NCI-H82 (cell line): ENCODE measurements at regions not wholly inside any gene's neighbourhood (a gene's known extent, or its start where the extent isn't known, plus 50 kb on each side); places are given as distances from the start of the nearest gene placed in this dataset.

ENCODE experiments used
- DNase-seq: peaks from one replicate; lab custom pipeline; 2025; lab: John Stamatoyannopoulos, UW

DNA sequence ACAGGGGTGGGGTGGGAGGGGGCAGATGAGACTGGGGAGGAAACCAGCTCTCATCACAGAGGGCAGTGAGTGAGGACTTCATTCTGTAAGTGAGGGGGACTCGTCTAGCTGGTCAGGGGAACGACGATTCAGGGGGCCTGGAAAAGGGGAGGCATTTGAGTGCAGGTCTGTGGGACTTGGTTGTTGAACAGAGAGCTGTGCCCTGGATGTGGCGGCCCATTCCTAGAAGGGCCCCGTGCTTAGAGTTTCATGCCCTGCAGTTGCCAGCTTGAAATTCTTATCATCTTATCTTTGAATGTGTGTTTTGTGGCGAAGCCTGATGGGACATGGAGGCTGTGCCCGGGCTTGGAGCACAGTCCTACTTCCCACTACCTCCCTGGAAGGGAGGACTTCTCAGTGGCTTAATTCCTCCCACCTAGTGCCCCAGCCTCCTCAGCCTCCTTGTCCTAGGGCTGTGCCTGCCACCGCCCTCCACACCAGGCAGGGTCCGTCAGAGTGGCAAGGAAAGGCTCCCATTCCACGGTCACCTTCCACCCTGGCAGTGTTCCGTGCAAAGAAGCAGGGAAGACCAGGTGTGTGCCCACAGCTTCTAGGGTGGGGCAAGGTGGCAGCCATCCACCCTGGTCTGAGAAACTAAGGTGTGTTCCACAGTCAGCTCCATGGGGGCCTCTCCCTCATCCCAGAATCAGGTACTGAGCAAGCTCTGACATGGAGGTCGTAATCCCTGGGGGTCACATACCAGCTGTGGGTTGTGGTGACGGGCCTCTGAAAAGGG lies 59.7 kb upstream of the LMO1 start:
- no peak for DNase-seq

- no peak for DNase-seq
These were observed 58.2 kb upstream of the LMO1 start for GRCh38 chr11:8321876-8322275.

DNA sequence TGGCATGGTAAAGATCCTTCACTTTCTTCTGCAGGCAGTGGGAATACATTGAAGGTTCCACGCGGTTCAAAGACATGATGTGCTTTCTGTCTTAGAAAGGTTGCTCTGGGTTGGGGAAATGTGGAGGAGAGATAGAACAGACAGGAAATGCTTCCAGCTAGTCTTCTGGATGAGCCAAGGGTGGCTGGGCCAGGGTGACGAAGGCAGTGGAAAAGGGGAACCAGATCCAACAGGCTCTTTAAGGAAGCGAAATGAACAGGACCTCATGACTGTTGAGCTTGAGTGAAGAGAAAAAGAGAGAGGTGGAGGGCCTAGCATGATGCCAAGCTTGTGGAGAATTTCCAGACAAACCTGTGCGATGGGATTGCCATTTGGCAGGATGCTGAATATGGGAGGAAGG lies 56.4 kb upstream of the LMO1 start:
- no peak for DNase-seq

DNA sequence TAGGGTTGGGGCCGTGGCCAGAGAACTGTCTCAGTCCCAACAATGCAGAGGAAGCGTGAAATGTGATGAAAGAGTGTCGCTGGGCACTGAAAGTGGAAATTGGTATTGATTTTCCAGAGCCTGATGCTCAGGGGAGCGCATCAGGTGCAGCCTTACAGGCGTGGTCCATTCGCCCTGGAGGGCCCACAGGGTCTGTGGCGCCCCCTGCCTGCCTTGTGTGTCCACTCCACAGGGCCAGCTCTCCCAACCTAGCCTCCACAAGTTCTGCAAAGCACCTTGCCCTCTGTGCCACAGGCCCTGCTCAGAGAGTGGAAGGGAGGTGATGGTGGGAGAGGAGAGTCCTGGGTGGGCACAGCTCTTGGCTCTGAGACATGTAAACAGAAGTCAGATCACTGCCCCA lies 54.9 kb upstream of the LMO1 start:
- DNase-seq = peak; percentile 66

- no peak for DNase-seq
These were observed 53.5 kb upstream of the LMO1 start for GRCh38 chr11:8317159-8317558.

- peak; percentile 56 for DNase-seq
These were observed 52.3 kb upstream of the LMO1 start for GRCh38 chr11:8315954-8316353.

- peak; percentile 57 for DNase-seq
These were observed 51.8 kb upstream of the LMO1 start for GRCh38 chr11:8315463-8315862.

- DNase-seq = peak; percentile 74
These were observed 51.2 kb upstream of the LMO1 start for GRCh38 chr11:8314916-8315315.

DNA sequence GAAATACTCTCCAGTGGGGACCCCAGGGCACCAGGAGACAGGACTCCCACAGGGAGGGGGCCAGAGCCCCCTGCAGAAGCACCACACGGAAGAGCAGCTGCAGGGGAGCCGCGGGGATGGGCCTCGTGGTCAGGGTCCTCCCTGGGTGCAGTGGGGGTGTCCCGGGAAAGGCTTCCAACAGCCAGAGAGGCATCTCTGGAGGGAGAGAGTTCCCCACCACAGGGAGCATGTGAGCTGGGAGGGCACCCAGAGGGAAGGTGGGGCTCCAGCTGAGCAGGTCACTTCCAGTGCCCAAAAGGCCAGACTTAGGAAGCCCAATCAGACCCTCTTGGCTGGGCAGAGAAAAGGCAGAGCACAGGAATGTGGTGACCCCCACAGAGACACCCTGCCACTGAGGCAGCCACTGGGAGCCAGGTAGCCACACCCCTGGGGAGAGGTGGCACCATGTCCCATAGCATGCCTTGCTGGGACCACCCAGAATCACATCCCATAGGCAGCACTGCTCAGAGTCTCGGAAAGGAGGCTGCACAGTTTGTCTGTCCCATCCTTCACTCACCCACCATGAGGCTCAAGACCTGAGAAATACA lies 49.9 kb upstream of the LMO1 start:
- DNase-seq = no peak
